ENCODE measurements at regions not wholly inside any gene's neighbourhood (a gene's known extent, or its start where the extent isn't known, plus 50 kb on each side); places are given as distances from the start of the nearest gene placed in this dataset.
"Not testable (repeated sequence)": the region's sequence is repeated elsewhere in the genome, so short reads cannot be mapped to it uniquely, and the experiment has no call there.

DNA sequence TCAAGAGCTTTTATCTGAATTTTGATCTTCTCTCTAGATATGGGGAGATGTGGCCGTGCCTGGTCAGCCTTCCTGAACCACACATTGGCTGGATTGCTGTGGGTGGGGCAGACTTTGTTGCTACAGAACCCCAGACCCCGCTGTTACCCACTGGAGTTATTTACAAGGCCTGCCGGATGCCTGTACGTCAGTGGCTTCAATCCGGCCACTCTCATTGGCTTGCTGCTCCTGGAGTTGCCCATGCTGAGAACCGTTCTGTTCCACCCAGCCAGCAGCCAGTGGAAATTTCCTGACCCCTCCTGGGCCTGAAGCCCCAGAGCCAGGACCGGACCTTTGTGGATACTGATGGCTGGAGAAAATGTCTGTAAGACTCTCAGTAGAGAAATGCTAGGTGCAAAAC is 101.9 kb downstream of the TFAP2C start:
- no peaks in the 10 kb centered on the region for H3K36me3 Mint-ChIP-seq (ENCODE audit: low read depth)

DNA sequence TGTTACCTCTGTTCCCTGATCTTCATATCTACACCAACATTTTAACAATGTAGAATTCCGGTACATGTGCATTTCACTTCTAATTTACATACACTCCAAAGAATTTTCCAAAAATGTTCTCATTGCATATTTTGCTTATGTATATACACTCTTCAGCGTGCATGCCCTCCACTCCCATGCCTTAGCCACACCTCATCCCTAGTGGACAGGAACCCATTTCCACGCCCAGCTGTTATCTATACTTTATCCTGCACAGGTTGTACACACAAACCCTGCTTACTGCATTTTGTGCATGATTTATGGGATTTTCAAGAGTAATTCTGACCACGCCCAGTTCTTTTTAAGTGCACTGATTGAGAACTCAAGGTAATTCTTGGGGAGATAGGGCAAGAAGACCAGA is 102.4 kb downstream of the TFAP2C start:
- H3K4me1 Mint-ChIP-seq = no peaks in the 10 kb centered on the region
- no peaks in the 10 kb centered on the region for H3K36me3 Mint-ChIP-seq (ENCODE audit: low read depth)
- no peak overlapping the region for H3K27ac Mint-ChIP-seq
- H3K27me3 Mint-ChIP-seq (ENCODE audit: low read depth) = peaks cover 21% of the 10 kb centered on the region
- H3K9me3 Mint-ChIP-seq = no peaks in the 10 kb centered on the region
- no peak overlapping the region for H3K4me3 Mint-ChIP-seq
- TF ChIP-seq, protein P1, sequence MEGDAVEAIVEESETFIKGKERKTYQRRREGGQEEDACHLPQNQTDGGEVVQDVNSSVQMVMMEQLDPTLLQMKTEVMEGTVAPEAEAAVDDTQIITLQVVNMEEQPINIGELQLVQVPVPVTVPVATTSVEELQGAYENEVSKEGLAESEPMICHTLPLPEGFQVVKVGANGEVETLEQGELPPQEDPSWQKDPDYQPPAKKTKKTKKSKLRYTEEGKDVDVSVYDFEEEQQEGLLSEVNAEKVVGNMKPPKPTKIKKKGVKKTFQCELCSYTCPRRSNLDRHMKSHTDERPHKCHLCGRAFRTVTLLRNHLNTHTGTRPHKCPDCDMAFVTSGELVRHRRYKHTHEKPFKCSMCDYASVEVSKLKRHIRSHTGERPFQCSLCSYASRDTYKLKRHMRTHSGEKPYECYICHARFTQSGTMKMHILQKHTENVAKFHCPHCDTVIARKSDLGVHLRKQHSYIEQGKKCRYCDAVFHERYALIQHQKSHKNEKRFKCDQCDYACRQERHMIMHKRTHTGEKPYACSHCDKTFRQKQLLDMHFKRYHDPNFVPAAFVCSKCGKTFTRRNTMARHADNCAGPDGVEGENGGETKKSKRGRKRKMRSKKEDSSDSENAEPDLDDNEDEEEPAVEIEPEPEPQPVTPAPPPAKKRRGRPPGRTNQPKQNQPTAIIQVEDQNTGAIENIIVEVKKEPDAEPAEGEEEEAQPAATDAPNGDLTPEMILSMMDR (IDR thresholded peaks at IDR 0.05; ENCODE audit: unreplicated experiment in 3 of 3) = no peak

More for the DNA sequence above, 101.9 kb downstream of the TFAP2C start:
- Mint-ChIP-seq H3K9me3 (no peaks in the 10 kb centered on the region), H3K27me3 (ENCODE audit: low read depth) (peaks cover 16% of the 10 kb centered on the region), H3K27ac (no peak overlapping the region), H3K4me3 (no peak overlapping the region), H3K4me1 (no peaks in the 10 kb centered on the region)
- TF ChIP-seq, protein P1 (IDR thresholded peaks at IDR 0.05; ENCODE audit: unreplicated experiment in 3 of 3) = no peak

DNA sequence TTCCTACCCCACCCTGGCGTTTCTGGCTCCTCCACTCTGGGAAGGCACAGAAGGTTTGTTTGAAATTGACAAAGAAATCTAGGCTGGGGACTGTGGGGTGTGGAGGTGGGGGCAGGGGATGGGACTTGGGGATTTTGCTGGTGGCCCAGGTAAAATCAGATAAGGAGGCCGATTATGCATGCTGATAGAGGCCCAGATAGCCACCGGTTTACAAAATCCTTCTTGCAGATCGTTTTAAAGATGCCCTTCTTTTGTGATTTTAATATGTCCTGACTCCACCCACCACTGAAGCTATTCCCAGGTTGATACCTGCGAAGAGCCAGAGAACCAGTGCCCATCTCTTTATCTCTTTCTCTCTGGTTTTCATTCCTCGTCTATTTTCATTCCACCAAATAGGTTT is 104.9 kb downstream of the TFAP2C start:
- H3K27me3 Mint-ChIP-seq (ENCODE audit: low read depth) = peaks cover 43% of the 10 kb centered on the region
- TF ChIP-seq, protein P1 (IDR thresholded peaks at IDR 0.05; ENCODE audit: unreplicated experiment in 3 of 3) = no peak
- no peaks in the 10 kb centered on the region for H3K9me3 Mint-ChIP-seq
- H3K27ac Mint-ChIP-seq = no peak overlapping the region
- H3K36me3 Mint-ChIP-seq (ENCODE audit: low read depth) = no peaks in the 10 kb centered on the region
- no peak overlapping the region for H3K4me3 Mint-ChIP-seq
- no peaks in the 10 kb centered on the region for H3K4me1 Mint-ChIP-seq

DNA sequence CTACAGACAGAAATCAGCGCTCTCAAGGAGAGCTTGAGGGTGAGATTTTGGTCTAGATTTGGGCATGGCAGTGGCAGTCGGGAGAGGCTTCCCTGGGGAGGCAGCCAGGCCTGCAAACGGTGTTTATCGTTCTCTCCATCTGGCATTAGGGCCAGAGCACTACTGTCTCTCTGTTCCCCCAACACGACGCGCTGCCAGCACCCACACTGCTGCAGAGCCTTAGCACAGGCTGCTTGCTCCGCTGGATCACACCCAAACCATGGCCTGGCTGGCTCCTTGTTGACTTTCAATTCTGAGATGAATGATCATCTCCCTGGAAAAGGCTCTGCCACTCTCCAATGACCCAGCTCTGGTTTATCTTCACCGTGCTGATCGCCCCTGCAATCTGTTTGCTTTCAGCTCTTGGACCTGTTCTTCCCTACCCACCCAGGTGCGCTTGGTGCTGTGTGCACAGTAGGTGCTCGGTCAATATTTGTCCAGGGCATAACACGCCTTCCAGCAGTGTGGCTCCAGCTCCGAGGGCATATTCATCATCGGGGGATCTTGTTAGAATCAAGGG is 106.1 kb downstream of the TFAP2C start:
- Mint-ChIP-seq H3K4me1 (no peaks in the 10 kb centered on the region), H3K9me3 (no peaks in the 10 kb centered on the region), H3K36me3 (ENCODE audit: low read depth) (no peaks in the 10 kb centered on the region), H3K4me3 (no peak overlapping the region), H3K27ac (no peak overlapping the region), H3K27me3 (ENCODE audit: low read depth) (peaks cover 52% of the 10 kb centered on the region)
- TF ChIP-seq, protein P1 (IDR thresholded peaks at IDR 0.05; ENCODE audit: unreplicated experiment in 3 of 3) = no peak

DNA sequence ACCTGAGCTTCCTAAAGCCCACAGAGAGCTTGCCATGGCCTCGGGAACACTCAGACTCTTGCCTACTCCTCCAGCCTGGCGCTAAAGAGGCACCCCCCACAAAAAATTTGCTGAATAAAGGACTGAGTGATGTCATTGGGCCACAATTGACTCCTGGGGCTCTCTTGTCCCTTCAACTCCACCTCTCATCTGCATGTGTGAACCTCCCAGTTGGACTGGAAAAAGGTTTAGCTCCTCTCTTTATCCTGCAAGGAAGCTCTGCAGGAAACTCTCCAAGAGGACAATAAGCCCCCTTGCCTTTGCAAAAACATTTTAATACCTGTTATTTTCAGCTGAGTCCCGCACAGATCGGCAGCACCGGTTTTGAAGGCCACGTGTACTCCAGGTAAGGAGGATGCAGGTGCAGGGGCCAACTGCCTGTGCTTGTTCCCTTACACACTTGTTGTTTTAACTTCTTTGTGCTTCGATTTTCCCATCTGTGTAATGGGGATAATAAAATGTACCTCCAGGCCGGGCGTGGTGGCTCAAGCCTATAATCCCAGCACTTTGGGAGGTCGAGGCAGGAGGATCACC is 107.3 kb downstream of the TFAP2C start:
- Mint-ChIP-seq H3K4me3 (no peak overlapping the region), H3K9me3 (no peaks in the 10 kb centered on the region), H3K27me3 (ENCODE audit: low read depth) (peaks cover 59% of the 10 kb centered on the region), H3K27ac (no peak overlapping the region), H3K4me1 (no peaks in the 10 kb centered on the region), H3K36me3 (ENCODE audit: low read depth) (no peaks in the 10 kb centered on the region)
- TF ChIP-seq, protein P1 (IDR thresholded peaks at IDR 0.05; ENCODE audit: unreplicated experiment in 3 of 3) = no peak

DNA sequence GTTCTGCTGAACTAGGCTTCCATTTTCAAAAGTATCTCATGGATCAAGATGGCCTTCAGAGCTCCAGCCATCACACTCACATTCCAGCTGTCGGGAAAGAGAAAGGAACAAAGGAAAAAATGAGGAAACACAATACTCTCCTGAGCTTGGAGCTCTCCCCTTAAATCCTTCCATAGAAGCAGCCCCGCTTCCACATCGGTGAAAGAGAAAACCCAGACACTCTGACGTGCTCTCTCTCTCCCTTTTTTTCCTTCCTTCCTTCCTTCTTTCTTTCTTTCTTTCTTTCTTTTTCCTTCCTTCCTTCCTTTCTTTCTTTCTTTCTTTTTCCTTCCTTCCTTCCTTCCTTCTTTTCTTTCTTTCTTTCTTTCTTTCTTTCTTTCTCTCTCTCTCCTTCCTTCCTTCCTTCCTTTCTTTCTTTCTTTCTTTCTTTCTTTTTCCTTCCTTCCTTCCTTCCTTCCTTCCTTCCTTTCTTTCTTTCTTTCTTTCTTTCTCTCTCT is 115.3 kb downstream of the TFAP2C start:
- not testable (repeated sequence) for H3K36me3 Mint-ChIP-seq (ENCODE audit: low read depth); H3K27ac Mint-ChIP-seq; H3K4me3 Mint-ChIP-seq; H3K4me1 Mint-ChIP-seq; H3K9me3 Mint-ChIP-seq
- peaks cover 54% of the 10 kb centered on the region for H3K27me3 Mint-ChIP-seq (ENCODE audit: low read depth)

Measured in nephron (organoid).